ENCODE measurements at regions not wholly inside any gene's neighbourhood (a gene's known extent, or its start where the extent isn't known, plus 50 kb on each side); places are given as distances from the start of the nearest gene placed in this dataset.
"Not testable (repeated sequence)": the region's sequence is repeated elsewhere in the genome, so short reads cannot be mapped to it uniquely, and the experiment has no call there.

DNA sequence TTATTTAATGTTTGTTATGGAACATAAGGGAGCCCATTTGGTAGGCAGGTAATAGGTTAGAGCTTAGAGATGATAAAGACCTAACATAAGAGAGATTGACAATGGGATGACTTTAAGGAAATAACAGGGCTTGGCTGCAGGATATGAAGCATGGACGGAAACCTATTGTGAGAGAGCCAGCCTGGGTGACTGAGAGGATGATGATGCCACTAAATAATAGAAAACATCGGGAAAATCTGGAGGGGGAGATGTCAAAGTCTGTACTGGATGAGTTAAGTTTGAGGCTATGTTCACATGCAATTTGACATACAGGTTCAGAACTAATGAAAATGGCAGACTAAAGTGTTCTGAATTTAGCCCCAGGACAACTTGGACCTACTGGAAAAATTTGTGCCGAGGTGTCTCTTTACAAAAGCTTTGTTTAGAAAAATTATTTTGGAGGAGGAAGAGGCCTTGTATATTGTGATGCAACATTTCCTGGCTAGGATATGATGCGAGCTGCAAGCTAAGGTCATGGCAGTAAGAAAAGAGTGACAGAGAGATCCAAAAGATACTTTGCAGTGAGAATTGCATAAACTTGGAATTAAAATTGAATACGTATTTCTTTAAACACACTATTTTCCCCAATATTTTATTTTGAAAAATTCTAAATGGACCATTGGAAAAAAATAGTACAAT lies 339.3 kb upstream of the PLET1 start:
- no peak for DNase-seq

DNA sequence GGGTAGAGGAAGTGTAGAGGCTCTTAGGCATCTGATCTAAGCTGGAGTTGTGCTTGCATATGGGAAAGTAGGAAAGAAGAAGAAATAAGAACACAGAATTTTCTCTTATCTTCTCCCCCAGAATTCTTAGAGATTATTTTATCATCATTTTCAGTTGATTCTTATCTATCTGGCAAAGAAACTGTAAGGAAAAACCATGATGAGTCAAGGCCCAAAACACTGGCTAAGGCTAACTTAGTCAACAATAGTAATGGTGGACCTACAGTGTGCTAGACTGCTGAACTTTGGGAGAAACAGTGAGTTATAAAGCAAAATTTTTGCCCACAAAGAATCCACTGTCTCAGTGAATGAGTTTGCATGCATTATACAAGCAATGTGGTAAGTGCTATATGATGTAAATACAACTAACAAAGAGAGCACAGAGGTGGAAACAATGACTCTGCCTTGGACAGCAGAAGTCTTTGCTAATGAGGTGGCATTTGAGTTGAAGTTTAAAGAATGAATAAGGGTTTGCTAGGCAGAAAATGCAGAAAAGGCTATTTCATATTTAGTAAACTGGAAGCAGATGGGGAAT lies 344.5 kb upstream of the PLET1 start:
- no peak for DNase-seq

GRCh38 chr11:112606656-112607055 lies 346.0 kb upstream of the PLET1 start:
- DNase-seq = no peak

GRCh38 chr11:112608509-112608908 lies 347.8 kb upstream of the PLET1 start:
- DNase-seq = no peak

GRCh38 chr11:112610494-112610893 lies 349.8 kb upstream of the PLET1 start:
- DNase-seq = no peak

DNA sequence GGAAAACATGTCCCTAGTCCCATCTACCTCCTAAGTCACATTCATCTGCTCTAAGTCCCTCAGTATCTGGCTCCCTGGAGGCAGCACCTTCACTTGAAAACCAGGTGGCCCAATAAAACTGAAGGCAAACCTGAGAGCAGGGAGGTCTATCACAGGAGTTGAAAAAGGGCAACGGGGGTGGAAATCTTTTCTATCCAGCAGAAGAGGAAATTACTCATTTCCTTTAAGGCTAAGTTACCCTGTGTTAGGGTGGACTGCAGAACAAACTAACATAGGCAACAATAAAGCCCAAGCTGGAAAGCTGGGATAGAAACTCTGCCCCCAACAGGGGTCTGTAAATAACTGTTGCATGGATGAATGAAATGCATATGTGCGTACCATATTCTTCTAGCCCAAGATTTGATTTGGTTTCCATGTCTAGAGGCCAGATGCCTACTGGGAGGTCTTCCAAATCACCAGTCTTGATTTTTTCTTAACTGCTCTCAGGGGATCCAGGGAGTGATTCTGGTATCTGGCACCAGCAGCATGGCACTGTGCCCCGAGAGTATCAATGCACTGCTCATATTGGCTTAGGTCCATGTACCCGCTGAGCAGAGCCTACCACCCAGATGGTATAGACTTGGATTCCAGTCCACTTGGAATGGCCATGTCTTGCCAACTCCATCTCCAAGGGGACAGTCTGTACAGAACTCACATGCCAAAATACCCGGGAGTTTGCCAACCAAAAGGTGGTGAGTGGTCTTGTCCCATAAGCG lies 350.0 kb upstream of the NCAM1 start:
- no peak for DNase-seq

DNA sequence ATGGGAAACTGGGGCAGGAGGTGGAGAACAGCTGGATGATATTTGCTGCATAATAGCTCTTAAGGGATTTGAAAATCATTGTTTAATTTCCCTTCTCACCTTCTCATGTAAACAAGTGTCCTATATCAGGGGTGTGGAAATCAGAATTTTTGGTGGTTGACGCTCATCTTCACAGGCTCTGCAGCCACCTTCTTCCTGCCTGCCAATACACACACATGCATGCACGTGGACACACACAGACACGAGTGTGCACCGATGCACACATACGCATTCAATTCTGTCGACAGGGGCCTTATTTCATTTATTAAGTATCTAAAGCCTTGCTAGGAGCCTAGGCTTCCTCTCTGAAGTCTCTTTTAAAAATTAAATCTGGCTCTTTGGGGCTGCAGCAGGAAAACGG lies 349.4 kb upstream of the NCAM1 start:
- DNase-seq = no peak

DNA sequence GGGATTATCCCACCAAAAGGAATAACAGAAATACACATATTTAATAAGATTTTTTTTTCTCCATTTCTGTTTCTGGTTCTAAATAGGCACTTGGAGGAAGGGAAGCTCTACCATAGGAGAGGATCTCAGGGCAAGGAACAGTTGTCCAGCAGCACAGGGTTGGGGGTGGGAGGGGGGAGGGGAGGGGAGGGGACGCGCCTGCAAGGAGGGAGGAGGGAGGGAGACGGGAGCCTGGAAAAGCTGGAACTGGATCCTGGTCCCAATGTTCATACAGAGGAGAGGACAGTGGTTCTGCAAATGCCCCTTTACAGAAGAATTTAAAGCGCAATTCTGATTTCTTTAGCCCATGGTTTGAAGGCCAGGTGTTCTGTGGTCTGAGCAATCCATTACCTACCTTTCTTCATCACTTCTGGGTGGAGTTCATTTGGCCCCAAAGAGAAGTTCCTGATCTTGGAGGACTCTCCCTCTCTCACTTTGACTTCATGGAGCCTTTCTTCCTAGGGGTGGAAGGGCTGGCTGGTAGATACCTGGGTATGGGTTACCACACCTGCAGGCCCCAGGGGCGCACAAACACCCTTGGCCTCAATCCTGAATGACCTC lies 348.9 kb upstream of the NCAM1 start:
- no peak for DNase-seq

DNA sequence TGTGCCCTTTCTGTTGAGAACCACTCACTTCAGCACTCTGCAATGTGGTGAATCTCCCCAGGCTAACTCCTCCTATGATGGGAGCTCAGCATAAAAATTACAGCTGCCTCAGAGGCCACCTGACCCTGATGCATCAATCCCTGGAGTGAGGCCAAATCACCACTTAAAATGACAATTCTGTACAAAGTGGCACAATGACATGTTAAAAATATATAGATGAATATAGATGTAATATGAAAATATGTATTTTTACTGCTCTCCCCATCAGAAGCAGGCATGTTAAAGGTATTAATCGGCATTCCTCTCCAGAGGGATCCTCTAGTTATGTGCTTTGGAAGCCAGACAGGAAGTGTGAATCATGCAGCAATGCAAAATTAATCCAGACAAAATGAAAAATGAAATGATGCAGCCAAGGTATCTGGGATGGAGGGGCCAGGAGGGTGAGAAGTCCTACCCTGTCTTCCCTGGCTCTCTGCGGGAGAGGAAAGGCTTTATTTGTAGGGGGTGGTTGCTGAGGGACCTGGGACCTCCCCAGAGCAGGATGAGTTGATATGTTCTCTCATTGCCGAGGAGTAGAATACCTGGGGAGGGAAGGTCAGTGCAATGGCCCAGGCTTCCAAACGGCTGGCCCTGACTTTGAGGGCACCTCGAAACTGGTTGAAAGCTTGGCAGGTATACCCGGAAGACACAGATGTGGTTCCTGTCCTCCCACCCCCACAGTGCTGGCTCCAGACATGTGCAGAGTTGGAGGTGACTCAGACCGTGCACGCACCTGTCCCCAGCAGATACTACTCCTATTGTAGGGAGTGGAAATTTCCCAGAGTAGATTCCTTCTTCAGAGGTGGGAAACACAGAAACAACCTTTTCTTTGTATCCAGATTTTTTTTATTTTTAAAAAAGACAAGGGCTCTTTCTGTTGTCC lies 347.9 kb upstream of the NCAM1 start:
- no peak for DNase-seq

GRCh38 chr11:112614605-112615004 lies 346.6 kb upstream of the NCAM1 start:
- no peak for DNase-seq

DNA sequence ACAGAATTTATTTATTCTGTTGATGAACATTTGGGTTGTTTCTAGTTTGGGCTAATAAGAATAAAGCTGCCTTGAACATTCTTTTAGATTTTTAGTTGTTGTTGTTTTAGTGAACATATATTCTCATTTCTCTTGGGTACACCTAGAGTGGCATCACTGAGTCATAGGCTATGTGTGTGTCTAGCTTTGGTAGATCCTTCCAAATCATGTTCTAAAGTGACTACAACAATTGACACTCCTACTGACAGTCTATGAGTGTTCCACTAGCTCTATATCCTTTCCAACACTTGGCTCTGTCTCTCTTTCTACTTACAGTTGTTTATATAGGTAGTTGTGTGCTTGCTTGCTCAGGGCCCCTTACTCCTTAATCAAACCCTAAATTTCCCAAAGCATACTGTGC lies 346.0 kb upstream of the NCAM1 start:
- DNase-seq = no peak

DNA sequence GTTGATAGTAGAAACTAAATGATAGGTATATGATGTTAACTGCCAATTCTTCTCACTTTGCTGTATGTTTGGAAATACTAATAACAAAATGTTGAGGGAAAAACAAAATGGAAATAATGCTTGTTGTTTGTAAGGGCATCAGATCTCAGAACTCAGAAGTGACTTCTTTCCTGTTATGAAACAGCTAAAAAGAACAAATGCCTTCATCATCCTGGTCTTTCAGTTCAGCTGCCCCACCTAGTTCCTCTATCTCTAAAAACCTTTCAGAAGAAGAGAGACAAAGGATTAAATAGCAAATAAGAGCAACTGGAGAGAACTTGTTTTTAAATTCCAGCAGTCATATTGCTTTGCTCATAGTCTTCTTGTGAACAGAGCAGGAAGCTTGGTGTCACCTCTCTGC lies 345.3 kb upstream of the NCAM1 start:
- DNase-seq = no peak

- no peak for DNase-seq
Measured at GRCh38 chr11:112616327-112617097, 344.7 kb upstream of the NCAM1 start.

DNA sequence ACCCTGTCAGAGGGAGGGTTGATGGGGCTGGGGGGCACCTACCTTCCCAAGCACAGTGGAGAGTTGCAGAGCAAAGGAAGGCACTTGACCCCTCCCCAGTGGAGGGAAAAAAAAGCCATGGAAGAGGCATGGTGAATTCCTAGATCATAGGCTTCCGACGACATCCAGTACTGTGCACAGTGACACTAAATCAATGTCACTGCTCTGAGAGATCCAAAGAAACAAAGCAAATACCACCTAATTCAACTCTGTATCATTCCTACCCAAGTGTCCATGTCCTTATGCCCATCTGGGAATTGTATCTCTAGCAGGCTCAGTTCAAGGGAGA lies 344.2 kb upstream of the NCAM1 start:
- DNase-seq = no peak

- no peak for DNase-seq
Measured at GRCh38 chr11:112617977-112618826, 343.0 kb upstream of the NCAM1 start.

DNA sequence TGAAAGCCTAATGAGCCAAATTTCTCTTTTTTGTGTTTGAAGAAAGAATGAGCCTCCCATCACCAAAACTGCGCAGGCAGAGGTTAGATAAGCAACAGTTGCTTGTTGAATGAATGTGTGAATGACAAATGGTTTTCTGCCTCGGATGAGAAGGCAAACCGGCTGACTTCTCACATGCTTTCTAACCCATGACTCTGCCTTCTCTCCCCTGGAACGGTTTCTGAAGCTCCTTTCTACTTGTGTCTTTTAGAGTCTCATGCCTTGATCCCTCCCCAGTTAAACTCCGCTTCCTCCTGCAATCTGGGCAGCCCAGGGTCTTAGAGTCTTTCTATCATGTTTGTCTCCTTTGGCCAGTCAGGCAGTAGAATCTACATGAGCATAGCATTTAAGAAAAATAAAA lies 342.1 kb upstream of the NCAM1 start:
- DNase-seq = no peak

DNA sequence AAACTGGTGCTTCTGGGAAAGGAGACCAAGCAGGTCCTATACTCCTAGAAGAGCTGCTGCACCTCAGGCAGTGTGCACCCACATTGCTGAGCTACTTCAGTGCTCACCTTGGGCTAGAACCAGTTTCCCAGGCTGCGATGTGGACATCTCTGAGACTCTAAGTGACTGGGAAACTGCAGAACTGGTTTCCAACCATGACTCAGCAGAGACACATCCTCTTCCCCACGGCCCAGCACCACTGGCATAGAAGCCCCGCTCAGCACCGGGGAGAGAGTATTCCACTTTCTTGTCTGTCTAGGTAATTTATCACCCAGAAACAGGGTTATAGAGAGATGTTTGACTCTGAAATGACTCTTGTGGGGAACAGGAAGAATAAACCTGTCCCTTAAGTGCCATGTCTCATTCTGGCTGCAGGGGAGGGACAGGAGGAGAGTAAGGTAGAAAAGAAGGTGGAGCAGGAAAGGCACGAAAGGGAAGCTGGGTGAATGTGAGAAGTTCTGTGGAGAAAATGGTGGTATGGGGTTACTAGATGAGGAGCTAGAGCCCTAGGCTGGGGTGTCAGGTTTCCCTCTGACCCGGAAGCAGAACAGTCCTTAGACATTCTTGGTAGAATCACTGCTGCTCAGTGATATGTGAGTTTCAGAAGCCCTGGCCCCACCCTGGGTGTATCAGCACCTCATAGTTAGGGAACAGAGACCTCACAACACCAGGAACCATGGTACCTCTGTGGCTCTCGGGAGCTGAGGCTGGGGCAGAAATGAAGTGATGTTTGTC lies 340.4 kb upstream of the NCAM1 start:
- no peak for DNase-seq

DNA sequence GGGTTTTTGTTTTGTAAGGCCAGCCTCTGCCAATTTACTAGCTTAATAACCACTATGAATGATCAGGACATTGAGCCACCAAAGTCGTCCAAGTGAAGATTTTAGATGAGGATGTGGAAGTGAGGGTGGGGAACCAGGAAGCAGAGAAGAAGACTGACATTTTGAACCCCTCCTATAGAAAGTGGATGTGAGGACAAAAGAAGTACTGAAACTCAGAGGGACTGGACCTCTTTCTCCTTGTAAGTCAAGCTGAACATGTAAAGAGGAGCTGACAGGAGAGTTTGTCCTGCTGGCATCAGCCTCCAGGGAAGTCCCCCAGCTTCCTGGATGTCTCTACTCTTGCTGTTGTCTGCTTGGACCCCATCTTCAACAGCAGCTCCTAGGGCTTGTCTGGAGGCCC lies 338.2 kb upstream of the NCAM1 start:
- no peak for DNase-seq

- no peak for DNase-seq
Measured at GRCh38 chr11:112624431-112624830, 336.8 kb upstream of the NCAM1 start.

DNA sequence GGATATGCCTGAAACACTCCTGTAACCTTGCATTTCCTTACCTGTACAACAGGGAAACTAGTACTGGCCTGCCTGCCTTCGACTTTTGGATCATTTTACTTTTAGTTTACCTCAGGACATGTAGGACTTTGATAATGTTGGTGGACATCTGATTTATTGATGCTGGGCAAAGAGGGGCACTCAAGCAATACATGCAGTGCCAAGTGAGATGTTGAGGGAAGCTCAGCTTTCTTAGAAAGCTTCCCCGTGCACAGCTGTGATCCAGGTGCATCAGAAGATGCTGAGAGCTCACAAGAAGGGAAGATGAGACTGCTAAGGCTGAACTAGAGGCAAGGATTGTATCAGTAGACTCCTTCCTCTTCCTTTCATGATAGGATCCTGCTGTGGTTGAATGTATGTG lies 336.2 kb upstream of the NCAM1 start:
- not testable (repeated sequence) for DNase-seq
